GM04504 (cell line): ENCODE measurements at regions not wholly inside any gene's neighbourhood (a gene's known extent, or its start where the extent isn't known, plus 50 kb on each side); places are given as distances from the start of the nearest gene placed in this dataset.
"Not testable (repeated sequence)": the region's sequence is repeated elsewhere in the genome, so short reads cannot be mapped to it uniquely, and the experiment has no call there.

Experiments
- DNase-seq: peaks from one replicate; pipeline ENCODE4 v3.0.0-alpha.2; 2012; ENCODE audit warnings: low read depth

DNA sequence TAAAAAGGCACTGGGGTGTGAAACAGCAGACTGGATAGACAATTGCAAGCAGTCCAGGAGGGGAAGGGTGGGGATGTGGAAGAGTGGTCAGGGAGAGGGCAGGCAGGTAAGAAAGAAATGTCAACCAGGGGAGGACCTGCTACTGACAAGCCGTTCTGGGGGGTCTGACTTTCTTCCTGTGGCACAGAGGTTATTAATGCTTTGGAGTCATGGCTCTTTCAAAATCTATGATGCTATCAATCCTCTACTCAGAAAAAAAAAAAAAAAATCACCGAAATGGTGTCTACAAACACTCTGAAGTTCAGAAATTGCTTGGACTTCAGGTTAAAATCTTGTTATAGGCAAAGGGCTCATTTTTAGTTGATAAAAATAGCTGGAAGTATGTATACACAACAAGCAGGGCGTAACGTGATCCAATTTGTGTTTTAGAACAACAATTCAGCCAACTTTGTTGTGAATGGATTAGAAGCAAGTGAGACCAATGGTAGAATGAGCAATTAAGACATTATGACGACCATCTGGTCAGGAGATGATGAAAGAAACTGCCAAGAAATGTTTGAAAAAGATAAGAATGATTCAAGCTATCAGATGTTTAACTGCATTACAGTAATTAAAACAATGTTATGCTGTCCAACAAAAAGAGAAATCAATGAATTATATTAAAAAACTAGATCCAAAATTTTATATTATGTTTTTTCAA is 255.2 kb downstream of the DEPDC1B start:
- DNase-seq, result no peak

DNA sequence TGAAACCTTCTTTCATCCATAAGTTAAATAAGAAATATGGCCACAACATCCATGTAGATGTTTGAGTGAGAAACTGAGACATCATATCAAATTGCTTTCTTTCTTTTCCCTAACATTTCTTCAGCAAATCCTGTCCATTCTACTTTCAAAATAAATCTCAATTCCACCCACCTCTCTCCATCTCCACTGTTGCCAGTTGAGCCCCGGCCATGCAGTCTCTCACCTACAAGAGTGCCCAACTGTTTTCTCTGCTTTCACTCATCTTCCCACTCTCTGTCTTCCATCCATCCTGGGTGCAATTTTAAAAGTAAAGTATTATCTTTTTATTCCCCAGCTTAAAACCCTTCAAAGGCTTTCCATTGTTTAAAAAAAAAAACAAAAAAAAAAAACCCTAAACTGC is 260.4 kb downstream of the DEPDC1B start:
- no peak for DNase-seq

DNA sequence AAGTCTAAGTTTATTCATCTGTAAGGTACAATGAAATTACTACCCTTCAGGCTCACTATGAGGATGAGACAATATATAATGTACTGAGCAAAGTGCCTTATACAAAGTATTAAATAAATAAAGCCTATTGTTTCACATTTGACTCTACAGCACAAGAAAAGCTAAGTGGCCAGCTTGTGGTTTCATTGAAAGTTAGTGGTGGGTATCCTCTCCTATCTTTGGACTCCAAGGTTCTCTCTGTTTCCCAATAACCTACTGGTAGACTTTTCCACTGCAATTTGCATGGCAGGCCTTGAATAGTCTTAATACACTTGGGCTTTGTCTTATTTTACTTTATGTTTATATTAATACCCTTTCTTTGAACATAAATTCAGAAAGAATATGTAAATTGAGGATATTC is 262.7 kb downstream of the DEPDC1B start:
- no peak for DNase-seq

DNA sequence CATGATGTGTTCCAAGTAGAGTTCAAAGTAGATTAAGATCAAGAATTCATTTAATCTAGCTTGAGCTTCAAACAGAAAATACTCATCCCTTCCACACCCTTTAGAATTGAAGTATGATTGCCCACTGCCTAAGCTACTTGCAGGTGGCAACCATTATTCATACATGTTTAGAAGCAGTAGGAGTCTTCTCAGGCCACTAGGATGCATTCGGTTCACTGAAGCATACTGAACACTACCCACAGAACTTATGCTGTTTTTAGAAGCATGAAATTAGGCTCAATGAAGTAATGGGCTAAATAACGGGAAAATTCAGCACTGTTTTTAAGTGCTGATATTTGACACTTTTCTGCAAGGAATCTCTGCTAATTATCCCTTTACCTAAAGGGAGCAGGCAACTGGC is 263.4 kb downstream of the DEPDC1B start:
- no peak for DNase-seq

GRCh38 chr5:60435808-60436207 is 264.2 kb downstream of the DEPDC1B start:
- no peak for DNase-seq

DNA sequence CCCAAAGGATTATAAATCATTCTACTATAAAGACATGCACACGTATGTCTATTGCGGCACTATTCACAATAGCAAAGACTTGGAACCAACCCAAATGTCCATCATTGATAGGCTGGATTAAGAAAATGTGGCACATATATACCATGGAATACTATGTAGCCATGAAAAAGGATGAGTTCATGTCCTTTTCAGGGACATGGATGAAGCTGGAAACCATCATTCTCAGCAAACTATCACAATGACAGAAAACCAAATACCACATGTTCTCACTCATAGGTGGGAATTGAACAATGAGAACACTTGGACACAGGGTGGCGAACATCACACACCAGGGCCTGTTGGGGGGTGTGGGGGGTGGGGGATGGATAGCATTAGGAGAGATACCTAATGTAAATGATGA is 273.8 kb downstream of the DEPDC1B start:
- not testable (repeated sequence) for DNase-seq

DNA sequence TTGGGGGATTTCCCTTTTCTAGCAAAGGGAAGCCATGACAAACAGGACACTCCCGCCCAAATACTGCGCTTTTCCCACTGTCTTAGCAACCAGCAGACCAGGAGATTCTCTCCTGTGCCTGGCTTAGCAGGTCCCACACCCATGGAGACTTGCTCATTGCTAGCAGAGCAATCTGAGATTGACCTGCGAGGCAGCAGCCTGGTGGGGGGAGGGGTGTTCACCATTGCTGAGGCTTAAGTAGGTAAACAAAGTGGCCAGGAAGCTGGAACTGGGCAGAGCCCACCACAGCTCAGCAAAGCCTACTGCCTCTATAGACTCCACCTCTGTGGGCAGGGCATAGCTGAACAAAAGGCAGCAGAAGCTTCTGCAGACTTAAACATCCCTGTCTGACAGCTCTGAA is 279.2 kb downstream of the DEPDC1B start:
- not testable (repeated sequence) for DNase-seq

- DNase-seq, result no peak
Measured at GRCh38 chr5:60417500-60418181, 282.3 kb downstream of the DEPDC1B start.

DNA sequence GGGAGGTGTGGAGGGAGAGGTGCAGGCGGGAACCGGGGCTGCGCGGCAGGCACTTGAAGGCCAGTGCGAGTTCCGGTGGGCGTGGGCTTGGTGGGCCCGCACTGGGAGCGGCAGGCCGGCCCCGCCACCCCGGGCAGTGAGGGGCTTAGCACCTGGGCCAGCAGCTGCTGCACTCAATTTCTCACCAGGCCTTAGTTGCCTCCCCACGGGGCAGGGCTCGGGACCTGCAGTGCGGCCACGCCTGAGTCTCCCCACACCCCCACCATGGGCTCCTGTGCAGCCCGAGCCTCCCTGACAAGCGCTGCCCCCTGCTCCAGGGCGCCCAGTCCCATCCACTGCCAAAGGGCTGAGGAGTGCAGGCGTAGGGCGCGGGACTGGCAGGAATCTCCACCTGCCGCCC is 284.5 kb downstream of the DEPDC1B start:
- no peak for DNase-seq

GRCh38 chr5:60410427-60410826 is 289.5 kb downstream of the DEPDC1B start:
- no peak for DNase-seq

DNA sequence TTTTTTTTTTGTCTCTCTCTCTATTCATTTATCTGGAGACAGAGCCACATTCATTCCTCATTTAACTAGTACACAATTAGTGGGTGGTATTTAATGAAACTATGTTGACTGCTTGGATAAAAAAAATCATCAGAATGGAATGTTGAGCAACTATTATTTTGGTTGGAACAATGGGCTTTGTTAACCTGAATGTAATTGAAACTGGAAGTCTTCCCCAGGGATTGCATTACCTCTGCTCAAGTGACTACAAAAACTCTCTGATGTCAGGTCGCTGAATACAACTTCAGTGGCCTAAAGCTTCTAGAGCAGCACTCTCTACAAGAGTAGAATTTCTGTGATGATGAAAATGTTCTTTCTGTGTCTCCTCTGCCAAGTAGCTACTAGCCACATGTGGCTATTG is 295.8 kb downstream of the DEPDC1B start:
- no peak for DNase-seq

DNA sequence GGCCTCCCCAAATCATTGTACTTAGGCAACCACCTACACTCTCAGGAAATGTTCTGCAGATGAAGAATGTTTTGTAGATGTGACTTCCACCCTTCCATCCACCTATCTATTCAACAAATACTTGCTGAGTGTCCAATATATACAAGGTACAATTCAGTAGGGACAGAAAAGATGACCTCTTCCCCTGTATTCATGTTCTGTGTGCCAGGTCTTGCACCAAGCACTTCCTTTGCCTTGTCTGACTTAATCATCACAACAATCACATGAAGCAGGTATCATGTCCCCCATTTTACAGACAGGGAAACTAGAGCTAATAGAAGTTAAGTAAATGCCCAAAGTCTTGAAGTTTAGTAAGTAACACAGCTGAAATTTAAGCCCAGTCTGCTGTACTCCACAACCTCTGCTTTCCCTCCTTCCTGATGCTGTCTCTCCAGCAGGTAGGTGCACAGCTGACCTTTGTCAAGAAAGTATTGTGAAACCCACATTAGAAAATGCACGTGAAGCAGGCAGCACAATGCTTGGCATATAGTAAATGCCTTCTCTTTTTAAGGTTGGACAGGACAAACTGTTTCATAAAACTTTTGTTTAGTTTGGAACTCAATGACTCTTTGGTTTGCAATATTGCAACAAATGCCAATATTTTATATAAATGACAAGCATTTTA is 296.5 kb downstream of the DEPDC1B start:
- no peak for DNase-seq

DNA sequence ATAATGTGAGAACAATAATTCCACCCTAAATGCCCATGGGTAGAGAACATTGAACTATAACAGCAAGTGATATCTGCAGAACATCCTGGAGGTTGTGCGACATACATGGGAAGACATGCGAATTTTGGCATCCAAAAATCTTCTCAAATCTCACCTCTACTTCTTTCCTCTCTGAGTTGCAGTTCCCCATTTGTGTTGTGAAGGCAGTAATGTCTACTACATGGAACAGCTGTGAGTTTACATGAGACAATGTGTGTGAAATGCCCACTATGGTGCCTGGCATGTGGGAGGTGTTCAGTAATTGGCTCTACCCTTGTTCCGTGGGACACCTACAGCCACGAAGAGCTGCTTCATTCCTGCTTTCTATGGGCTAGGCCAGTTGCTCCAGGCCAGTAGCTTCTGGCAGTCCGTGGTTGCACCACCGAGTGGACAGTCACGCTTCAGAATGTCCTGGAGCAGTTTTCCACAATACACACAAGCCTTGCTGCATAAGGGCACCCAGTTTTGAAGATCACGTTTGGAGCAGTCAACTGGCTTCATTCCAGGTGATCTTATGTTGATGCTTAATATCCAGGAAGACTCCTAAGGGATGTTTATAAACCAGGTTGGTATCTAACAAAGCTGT is 297.7 kb downstream of the DEPDC1B start:
- DNase-seq, result no peak

- no peak for DNase-seq
Measured at GRCh38 chr5:60401526-60401925, 298.4 kb downstream of the DEPDC1B start.

DNA sequence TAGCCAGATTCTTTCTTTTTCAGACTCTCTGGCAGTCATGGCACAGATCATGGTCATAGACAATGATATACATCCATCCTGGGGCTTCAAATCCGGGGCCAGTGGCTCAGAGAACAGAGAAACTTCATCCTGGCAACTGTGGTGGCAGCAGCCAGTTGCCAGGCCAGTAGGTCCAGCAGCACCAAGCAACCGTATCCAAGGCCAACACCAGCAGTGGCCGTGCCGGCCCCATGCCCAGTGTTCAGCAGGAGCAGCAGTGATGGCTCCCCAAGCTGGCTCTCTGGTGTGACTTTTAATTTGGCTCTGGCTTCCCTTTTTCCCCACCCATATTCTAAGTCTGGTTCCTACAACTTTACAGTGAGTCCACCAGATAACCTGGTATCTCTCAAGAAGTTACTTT is 300.5 kb downstream of the DEPDC1B start:
- DNase-seq, result no peak

DNA sequence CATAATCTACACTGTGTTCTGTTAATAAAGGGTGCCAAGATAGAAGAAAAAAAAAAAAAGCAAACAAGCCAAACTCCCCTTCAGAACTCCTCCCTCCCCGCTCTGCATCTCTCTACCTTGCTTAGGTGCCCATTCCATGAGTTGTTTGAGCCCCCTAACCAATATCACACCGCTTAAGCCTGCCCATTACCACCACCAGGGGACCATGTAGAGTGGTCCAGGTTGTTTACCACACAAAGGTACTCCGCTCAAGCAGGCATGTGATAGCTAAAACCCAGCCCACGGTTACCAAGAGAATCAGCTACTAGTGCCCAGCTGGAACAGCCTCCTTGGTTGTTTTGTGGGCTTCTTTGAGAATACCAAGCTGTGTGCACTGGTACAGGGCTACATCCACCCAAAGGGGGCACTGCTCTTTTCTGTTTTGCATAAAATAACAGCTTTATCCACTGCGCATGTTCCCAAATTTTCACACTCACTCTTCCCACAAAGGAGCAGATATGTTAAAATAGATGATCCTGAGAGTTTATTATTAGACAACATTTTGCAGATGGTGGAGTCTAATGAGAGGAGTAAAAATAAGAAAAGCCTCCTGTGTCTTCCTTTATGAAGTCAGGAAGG is 304.1 kb downstream of the DEPDC1B start:
- no peak for DNase-seq

DNA sequence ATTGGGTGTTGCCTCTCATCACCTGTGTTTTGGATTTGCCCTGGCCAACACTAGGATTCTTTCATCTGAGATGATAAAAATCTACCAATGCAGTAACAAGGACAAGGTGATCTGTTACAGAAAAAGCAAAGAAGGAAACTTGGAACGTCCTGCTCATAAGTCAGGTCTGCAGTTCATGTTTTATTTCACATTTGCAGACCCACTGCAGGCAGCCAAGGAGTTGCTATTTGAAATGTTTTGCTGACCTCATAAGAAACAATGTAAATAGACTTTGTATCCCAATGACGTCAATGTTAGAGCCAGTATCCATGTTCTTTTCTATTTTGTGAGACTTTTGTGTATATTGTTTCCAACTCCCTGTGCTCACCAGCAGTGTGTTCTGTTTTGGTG is 312.9 kb downstream of the DEPDC1B start:
- DNase-seq, result no peak

GRCh38 chr5:60386436-60387050 is 313.4 kb downstream of the DEPDC1B start:
- no peak for DNase-seq

DNA sequence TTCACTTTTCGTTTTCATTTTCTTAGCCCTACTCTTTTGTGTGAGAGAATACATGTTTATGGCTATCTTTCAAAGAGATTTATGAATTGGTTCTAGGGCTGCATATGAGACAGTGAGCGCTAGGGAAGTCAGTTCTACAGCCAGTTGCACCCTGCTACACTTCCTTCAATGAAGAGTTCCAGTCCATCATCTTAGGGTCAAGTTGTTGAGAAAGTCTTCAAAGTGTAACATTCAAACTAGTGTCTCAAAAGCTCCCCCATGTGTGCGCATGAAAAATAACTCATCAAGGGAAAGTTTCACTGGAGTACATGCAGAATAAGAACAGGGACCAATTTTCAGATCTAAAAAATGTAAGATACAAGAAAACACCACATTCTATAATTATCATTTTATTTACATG is 317.2 kb downstream of the DEPDC1B start:
- no peak for DNase-seq

DNA sequence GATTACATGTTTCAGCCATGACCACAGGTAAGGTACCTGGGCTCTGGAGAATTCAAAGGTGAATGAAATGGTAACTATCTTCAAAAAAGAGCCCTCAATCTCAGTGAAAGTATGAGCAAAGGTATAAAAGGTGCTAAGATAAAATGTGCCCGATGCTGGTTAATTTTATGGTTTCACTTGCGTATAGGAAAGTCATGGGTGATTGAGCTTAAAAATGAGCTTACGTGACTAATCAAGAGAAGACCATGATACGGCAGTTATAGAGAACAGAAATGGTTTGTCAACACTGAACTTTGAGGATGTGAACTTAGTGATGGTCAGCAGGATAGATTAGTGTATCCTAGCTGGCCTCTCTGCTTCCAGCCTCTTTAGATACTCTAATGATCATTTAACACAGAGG is 320.1 kb downstream of the DEPDC1B start:
- no peak for DNase-seq

- DNase-seq, result no peak
Measured at GRCh38 chr5:60377826-60378225, 322.1 kb downstream of the DEPDC1B start.

GRCh38 chr5:60376860-60377259 is 323.1 kb downstream of the DEPDC1B start:
- no peak for DNase-seq
